ENCODE measurements at regions not wholly inside any gene's neighbourhood (a gene's known extent, or its start where the extent isn't known, plus 50 kb on each side); places are given as distances from the start of the nearest gene placed in this dataset.

DNA sequence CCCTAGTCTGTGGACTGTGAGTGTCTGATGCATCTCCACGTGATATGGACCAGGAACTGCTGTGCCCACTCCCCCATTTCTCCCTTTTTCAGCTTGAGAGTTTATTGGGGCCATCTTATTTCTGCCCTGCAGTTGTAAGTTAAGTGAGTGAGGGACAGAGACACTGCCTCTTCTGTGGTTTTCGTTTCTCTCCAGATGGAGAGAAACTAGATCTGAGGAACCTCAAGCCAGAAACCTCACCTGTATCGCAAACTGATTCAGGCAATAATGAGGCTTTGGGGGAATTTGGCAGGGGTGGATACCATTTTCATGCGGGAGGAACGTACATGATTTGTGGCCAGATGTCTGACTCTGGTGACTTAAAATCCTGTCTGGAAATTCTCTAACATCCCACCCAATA is 641.7 kb downstream of the TNS3 start:
- Histone ChIP-seq H2AFZ (ENCODE audit: insufficient read depth, low read depth, low read length, poor library complexity, severe bottlenecking) (no peak overlapping the region), H4K20me1 (ENCODE audit: control insufficient read depth, insufficient read depth, low read length, poor library complexity, severe bottlenecking) (no peaks in the 10 kb centered on the region), H3K36me3 (replicated peaks in 1 of 2; ENCODE audit: control extremely low read depth in 1 of 2, control insufficient read depth in 1 of 2, extremely low read depth in 1 of 2, insufficient read depth in 2 of 2, low read length in 1 of 2) (no peaks in the 10 kb centered on the region), H3K9me3 (ENCODE audit: control extremely low read depth in 1 of 3, control insufficient read depth in 2 of 3, insufficient read depth in 1 of 3, low read length in 2 of 3) (no peaks in the 10 kb centered on the region), H3K27ac (ENCODE audit: low read length in 2 of 2) (no peak overlapping the region), H3K4me2 (replicated peaks; ENCODE audit: low read depth, low read length, poor library complexity, severe bottlenecking) (no peak overlapping the region), H3K79me2 (ENCODE audit: control insufficient read depth, insufficient read depth, low read length) (no peaks in the 10 kb centered on the region), H3K4me1 (ENCODE audit: control insufficient read depth in 2 of 2, insufficient read depth in 2 of 2, low read length in 2 of 2) (no peaks in the 10 kb centered on the region), H3K9ac (ENCODE audit: low read length) (no peak overlapping the region), H3K4me3 (ENCODE audit: control extremely low read depth in 1 of 5, extremely low read depth in 1 of 5, insufficient read depth in 1 of 5, low read depth in 2 of 5, low read length in 4 of 5) (no peak overlapping the region), H3K27me3 (replicated peaks in 1 of 4; ENCODE audit: control extremely low read depth in 1 of 4, control insufficient read depth in 3 of 4, insufficient read depth in 4 of 4, low read length in 3 of 4) (no peaks in the 10 kb centered on the region)
- H3K4me3 Mint-ChIP-seq = no peak overlapping the region
- CTCF ChIA-PET = interaction anchor here (0.6 kb wide), 1 partner anchor 744 kb away, joined by 3 read pairs; no protein-coding TSS in a partner anchor
- H3K27ac Mint-ChIP-seq = no peak overlapping the region
- TF ChIP-seq, protein P1, sequence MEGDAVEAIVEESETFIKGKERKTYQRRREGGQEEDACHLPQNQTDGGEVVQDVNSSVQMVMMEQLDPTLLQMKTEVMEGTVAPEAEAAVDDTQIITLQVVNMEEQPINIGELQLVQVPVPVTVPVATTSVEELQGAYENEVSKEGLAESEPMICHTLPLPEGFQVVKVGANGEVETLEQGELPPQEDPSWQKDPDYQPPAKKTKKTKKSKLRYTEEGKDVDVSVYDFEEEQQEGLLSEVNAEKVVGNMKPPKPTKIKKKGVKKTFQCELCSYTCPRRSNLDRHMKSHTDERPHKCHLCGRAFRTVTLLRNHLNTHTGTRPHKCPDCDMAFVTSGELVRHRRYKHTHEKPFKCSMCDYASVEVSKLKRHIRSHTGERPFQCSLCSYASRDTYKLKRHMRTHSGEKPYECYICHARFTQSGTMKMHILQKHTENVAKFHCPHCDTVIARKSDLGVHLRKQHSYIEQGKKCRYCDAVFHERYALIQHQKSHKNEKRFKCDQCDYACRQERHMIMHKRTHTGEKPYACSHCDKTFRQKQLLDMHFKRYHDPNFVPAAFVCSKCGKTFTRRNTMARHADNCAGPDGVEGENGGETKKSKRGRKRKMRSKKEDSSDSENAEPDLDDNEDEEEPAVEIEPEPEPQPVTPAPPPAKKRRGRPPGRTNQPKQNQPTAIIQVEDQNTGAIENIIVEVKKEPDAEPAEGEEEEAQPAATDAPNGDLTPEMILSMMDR (IDR thresholded peaks at IDR 0.05) = no peak
- no peak for TF ChIP-seq EZH2 (IDR thresholded peaks at IDR 0.05; ENCODE audit: borderline replicate concordance, insufficient read depth, low read depth, low read length, poor library complexity, severe bottlenecking)
- WGBS (ENCODE audit: insufficient coverage) = 100% methylated on average over 1 of the region's 5 CpGs
- no peaks in the 10 kb centered on the region for H3K9me3 Mint-ChIP-seq (ENCODE audit: insufficient read depth)
- POLR2A ChIA-PET = no interaction called here
- H3K27me3 Mint-ChIP-seq = peaks cover 5% of the 10 kb centered on the region
- ATAC-seq (ENCODE audit: low read depth) (no peak), DNase-seq (no peak)
- intact Hi-C loops (cut with micrococcal nuclease) = no loop called here
- peaks cover 3% of the 10 kb centered on the region for H3K4me1 Mint-ChIP-seq

DNA sequence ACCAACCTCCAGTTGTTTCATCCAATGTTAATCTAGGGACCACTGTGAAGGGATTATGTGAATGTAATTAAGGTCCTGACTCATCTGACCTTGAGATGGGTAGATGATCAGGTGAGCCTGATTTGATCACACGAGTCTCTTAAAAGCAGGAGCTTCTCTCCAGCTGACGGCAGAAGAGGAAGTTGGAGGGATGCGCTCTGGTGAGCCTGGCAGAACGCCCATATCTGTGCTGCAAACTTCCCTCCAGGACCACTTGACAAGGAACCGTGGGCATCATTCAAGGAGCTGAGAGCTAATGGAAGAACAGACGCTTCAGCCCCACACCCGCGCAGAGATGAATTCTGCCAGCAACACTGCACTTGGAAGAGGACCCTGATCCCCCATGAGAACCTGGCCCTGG is 642.4 kb downstream of the TNS3 start:
- CTCF ChIA-PET = interaction anchor here (0.6 kb wide), 1 partner anchor 743 kb away, joined by 3 read pairs; no protein-coding TSS in a partner anchor
- TF ChIP-seq EZH2 (IDR thresholded peaks at IDR 0.05; ENCODE audit: borderline replicate concordance, insufficient read depth, low read depth, low read length, poor library complexity, severe bottlenecking) = no peak
- TF ChIP-seq, protein P1 (IDR thresholded peaks at IDR 0.05) = no peak

More for the DNA sequence above, 642.4 kb downstream of the TNS3 start:
- H3K9me3 Mint-ChIP-seq (ENCODE audit: insufficient read depth) = no peaks in the 10 kb centered on the region
- H3K4me1 Mint-ChIP-seq = peaks cover 3% of the 10 kb centered on the region
- no peaks in the 10 kb centered on the region for H3K9me3 ChIP-seq (ENCODE audit: control extremely low read depth in 1 of 3, control insufficient read depth in 2 of 3, insufficient read depth in 1 of 3, low read length in 2 of 3)
- H3K4me3 ChIP-seq (ENCODE audit: control extremely low read depth in 1 of 5, extremely low read depth in 1 of 5, insufficient read depth in 1 of 5, low read depth in 2 of 5, low read length in 4 of 5) = no peak overlapping the region
- no peaks in the 10 kb centered on the region for H3K36me3 ChIP-seq (replicated peaks in 1 of 2; ENCODE audit: control extremely low read depth in 1 of 2, control insufficient read depth in 1 of 2, extremely low read depth in 1 of 2, insufficient read depth in 2 of 2, low read length in 1 of 2)
- peaks cover 5% of the 10 kb centered on the region for H3K27me3 Mint-ChIP-seq
- H3K27me3 ChIP-seq (replicated peaks in 1 of 4; ENCODE audit: control extremely low read depth in 1 of 4, control insufficient read depth in 3 of 4, insufficient read depth in 4 of 4, low read length in 3 of 4) = no peaks in the 10 kb centered on the region
- no peak overlapping the region for H3K27ac ChIP-seq (ENCODE audit: low read length in 2 of 2)
- H2AFZ ChIP-seq (ENCODE audit: insufficient read depth, low read depth, low read length, poor library complexity, severe bottlenecking) = no peak overlapping the region
- intact Hi-C loops (cut with micrococcal nuclease) = no loop called here
- H3K27ac Mint-ChIP-seq = no peak overlapping the region
- 40% methylated on average over 8 of the region's 8 CpGs for whole genome bisulfite sequencing (ENCODE audit: insufficient coverage)
- POLR2A ChIA-PET = no interaction called here
- H3K4me2 ChIP-seq (replicated peaks; ENCODE audit: low read depth, low read length, poor library complexity, severe bottlenecking) = no peak overlapping the region
- DNase-seq (no peak), ATAC-seq (ENCODE audit: low read depth) (no peak)
- H3K9ac ChIP-seq (ENCODE audit: low read length) = no peak overlapping the region
- no peak overlapping the region for H3K4me3 Mint-ChIP-seq
- H3K4me1 ChIP-seq (ENCODE audit: control insufficient read depth in 2 of 2, insufficient read depth in 2 of 2, low read length in 2 of 2) = no peaks in the 10 kb centered on the region
- no peaks in the 10 kb centered on the region for H3K79me2 ChIP-seq (ENCODE audit: control insufficient read depth, insufficient read depth, low read length)
- no peaks in the 10 kb centered on the region for H4K20me1 ChIP-seq (ENCODE audit: control insufficient read depth, insufficient read depth, low read length, poor library complexity, severe bottlenecking)
